ENCODE measurements at regions not wholly inside any gene's neighbourhood (a gene's known extent, or its start where the extent isn't known, plus 50 kb on each side); places are given as distances from the start of the nearest gene placed in this dataset.
A peak's percentile ranks its signal among the peaks of the same experiment; 100 is the strongest.

DNA sequence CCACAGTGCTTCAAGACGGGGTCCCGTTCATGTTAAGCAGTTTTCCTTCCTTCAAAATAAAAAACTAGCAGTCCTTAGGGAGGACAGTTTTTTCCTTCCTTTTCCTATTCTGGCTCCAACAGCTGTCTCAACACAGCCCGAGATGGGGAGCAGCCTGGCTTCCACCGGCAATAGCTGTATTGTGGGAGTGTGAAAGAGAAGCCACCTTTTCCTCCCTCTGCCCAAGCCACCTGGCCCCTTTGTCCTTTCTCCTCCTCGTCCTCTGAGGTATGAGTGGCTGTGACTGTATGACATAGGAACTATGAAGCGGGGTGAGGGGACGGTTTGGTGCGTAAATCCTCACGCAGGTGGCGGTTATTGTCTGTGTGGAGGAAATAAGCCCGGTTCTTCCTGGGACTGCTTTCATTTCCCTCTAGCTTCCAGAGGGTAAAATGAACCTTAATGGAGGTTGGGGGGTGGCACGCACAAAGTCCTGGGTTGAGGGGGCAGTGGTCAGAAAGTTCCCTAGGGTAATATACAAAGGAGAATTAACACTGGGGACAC is 292.0 kb upstream of the DMRT1 start:
- Histone ChIP-seq H3K27ac (peak overlapping the region; percentile 91), H3K4me1 (ENCODE audit: low read depth) (peaks cover 52% of the 10 kb centered on the region), H3K36me3 (no peaks in the 10 kb centered on the region), H3K27me3 (no peaks in the 10 kb centered on the region), H3K9me3 (ENCODE audit: low read depth) (no peaks in the 10 kb centered on the region), H3K4me3 (no peak overlapping the region)
- TF ChIP-seq, protein P1, sequence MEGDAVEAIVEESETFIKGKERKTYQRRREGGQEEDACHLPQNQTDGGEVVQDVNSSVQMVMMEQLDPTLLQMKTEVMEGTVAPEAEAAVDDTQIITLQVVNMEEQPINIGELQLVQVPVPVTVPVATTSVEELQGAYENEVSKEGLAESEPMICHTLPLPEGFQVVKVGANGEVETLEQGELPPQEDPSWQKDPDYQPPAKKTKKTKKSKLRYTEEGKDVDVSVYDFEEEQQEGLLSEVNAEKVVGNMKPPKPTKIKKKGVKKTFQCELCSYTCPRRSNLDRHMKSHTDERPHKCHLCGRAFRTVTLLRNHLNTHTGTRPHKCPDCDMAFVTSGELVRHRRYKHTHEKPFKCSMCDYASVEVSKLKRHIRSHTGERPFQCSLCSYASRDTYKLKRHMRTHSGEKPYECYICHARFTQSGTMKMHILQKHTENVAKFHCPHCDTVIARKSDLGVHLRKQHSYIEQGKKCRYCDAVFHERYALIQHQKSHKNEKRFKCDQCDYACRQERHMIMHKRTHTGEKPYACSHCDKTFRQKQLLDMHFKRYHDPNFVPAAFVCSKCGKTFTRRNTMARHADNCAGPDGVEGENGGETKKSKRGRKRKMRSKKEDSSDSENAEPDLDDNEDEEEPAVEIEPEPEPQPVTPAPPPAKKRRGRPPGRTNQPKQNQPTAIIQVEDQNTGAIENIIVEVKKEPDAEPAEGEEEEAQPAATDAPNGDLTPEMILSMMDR (IDR thresholded peaks at IDR 0.05; ENCODE audit: low read depth, low read length), result no peak
- no peak for DNase-seq (ENCODE audit: low read depth in 1 of 2, low spot score in 1 of 2)

DNA sequence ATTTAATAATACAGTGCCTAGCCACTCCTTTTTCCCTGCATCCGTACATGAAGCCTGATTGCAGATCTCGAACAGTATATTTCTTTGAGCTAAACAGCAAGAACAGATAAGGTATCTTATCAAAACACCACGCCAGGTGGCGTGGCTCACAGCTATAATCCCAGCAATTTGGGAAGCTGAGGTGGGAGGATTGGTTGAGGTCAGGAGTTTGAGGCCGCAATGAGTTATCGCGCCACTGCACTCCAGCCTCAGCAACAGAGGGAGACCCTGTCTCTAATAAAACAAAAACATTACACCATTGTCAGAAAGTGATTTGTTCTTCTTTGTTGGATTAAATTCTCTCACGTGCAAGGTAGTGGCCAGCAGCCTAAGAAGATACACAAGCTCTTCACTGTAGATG is 291.2 kb upstream of the DMRT1 start:
- TF ChIP-seq, protein P1 (IDR thresholded peaks at IDR 0.05; ENCODE audit: low read depth, low read length), result no peak
- no peak for DNase-seq (ENCODE audit: low read depth in 1 of 2, low spot score in 1 of 2)
- peaks cover 44% of the 10 kb centered on the region for H3K4me1 ChIP-seq (ENCODE audit: low read depth)
- no peaks in the 10 kb centered on the region for H3K27me3 ChIP-seq
- H3K4me3 ChIP-seq, result no peak overlapping the region
- H3K36me3 ChIP-seq, result no peaks in the 10 kb centered on the region
- no peaks in the 10 kb centered on the region for H3K9me3 ChIP-seq (ENCODE audit: low read depth)
- peak overlapping the region; percentile 28 for H3K27ac ChIP-seq

DNA sequence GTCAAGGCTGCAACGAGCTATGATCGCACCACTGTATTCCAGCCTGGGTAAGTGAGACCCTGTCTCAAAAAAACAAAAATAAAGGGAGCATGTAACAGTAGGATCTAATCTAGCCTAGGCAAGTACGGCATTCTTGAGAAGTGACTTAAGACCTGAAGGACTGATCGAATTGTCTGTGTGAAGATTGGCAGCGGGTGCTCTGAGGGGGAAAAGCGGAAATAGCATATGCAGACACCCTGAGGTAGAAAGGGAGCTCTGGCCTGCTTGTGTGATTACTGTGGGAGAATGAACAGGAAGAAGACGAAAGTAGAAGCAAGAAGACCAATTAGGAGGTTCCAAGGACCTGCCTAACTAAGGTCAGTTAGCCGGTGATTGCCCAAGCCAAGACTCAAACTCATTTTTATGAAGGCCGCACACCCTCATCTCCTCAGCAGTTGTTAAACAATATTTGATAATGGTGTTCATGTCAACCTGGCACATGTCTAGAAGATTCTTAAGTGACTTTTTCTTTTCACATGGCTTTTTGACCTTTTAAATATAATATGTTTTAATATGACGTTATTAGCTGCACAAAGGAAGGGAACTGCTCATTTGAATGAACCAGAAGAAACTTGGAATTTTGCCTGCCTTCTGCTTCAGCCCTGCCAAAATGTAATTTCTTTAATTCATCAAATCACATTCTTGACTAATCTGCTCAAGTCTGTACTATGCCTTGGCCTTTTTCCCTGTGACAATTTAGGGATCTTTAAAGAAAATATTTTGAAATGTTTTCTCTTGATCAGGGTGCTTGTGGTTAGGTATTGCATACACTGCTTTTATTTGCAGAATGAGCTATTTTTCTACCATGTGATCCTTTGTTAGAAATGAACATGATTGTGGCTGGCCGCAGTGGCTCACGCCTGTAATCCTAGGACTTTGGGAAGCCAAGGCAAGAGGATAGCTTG is 289.2 kb upstream of the DMRT1 start:
- DNase-seq (ENCODE audit: low read depth in 1 of 2, low spot score in 1 of 2), result peak in 1 of 2 donors; percentile 95
- Histone ChIP-seq H3K27ac (peak overlapping the region; percentile 10), H3K36me3 (no peaks in the 10 kb centered on the region), H3K27me3 (no peaks in the 10 kb centered on the region), H3K9me3 (ENCODE audit: low read depth) (no peaks in the 10 kb centered on the region), H3K4me3 (no peak overlapping the region), H3K4me1 (ENCODE audit: low read depth) (peaks cover 31% of the 10 kb centered on the region)
- TF ChIP-seq, protein P1 (IDR thresholded peaks at IDR 0.05; ENCODE audit: low read depth, low read length), result no peak

DNA sequence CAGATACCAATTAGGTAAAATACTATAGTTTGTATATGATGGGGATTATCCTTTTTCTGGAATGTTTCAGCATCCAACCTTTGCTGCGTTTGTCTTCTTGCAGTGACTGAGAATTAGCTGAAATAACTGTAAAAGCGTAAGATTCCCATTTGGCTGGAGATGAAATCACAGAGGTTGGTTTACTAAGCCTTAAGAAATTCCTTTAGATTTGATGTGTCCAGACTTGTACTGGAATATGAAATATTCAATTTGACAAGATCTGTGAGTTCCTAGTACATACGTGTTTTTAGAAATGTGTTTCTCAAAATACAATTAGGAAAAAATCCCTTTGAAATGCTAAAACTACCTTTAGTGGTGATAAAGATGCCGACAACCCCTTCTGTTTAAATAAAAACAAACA is 286.0 kb upstream of the DMRT1 start:
- Histone ChIP-seq H3K27ac (no peak overlapping the region), H3K36me3 (no peaks in the 10 kb centered on the region), H3K27me3 (no peaks in the 10 kb centered on the region), H3K9me3 (ENCODE audit: low read depth) (no peaks in the 10 kb centered on the region), H3K4me1 (ENCODE audit: low read depth) (peaks cover under 1% of the 10 kb centered on the region), H3K4me3 (no peak overlapping the region)
- TF ChIP-seq, protein P1 (IDR thresholded peaks at IDR 0.05; ENCODE audit: low read depth, low read length), result no peak
- DNase-seq (ENCODE audit: low read depth in 1 of 2, low spot score in 1 of 2), result no peak

DNA sequence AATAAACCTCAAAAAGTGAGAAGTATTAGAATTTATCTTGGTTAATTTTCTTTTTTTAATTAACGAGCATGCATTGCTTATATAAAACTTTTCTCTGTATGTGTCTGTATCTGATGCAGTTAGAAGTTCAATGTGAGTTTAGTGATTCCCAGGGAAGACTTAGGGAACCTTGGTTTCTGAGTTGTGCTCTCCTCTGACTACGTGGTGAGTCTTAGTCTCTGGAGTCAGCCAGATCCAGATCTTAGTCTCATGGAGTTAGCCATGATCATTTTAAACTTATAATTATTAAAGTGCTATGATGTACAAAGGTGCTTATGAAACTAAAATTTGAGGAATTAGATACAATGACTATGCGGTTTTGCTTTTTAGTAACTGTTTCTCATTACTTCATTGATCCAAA is 285.3 kb upstream of the DMRT1 start:
- no peak for DNase-seq (ENCODE audit: low read depth in 1 of 2, low spot score in 1 of 2)
- H3K27ac ChIP-seq, result no peak overlapping the region
- TF ChIP-seq, protein P1 (IDR thresholded peaks at IDR 0.05; ENCODE audit: low read depth, low read length), result no peak
- no peaks in the 10 kb centered on the region for H3K9me3 ChIP-seq (ENCODE audit: low read depth)
- H3K4me1 ChIP-seq (ENCODE audit: low read depth), result no peaks in the 10 kb centered on the region
- no peak overlapping the region for H3K4me3 ChIP-seq
- H3K36me3 ChIP-seq, result no peaks in the 10 kb centered on the region
- no peaks in the 10 kb centered on the region for H3K27me3 ChIP-seq
